ENCODE measurements at regions not wholly inside any gene's neighbourhood (a gene's known extent, or its start where the extent isn't known, plus 50 kb on each side); places are given as distances from the start of the nearest gene placed in this dataset.

DNA sequence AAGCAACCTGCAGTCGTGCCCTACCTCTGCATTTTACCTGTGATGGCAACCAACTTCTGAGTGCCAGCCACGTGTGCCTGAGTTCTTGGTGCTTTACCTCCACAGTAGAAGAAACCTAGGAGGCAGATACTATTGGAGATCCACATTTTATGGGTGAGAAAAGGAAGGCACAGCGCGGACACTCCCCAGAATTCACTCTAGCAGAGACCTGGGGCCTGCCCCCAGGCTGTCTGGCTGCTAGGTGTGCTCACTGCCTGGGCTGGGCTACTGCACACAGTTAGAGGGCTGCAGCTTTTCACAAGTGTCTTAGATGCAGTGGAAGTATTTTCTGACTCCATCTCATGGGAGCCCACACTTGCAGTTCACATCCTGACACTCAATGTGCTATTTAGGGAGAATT is 598.8 kb upstream of the ADAMTS16 start:
- H3K36me3 Mint-ChIP-seq (ENCODE audit: low read depth, unreplicated experiment), result no peaks in the 10 kb centered on the region
- no peak overlapping the region for H3K4me2 ChIP-seq (ENCODE audit: low read length)
- H3K9me3 ChIP-seq (ENCODE audit: insufficient read depth, low read depth, low read length), result peaks cover 3% of the 10 kb centered on the region
- no peak for DNase-seq (ENCODE audit: low read depth)
- H3K9me3 Mint-ChIP-seq (ENCODE audit: unreplicated experiment), result peaks cover 15% of the 10 kb centered on the region
- H4K20me1 ChIP-seq (ENCODE audit: insufficient read depth, low read length), result no peaks in the 10 kb centered on the region
- TF ChIP-seq EZH2 (IDR thresholded peaks at IDR 0.05; ENCODE audit: insufficient read depth, low read length), result no peak
- TF ChIP-seq, protein P1, sequence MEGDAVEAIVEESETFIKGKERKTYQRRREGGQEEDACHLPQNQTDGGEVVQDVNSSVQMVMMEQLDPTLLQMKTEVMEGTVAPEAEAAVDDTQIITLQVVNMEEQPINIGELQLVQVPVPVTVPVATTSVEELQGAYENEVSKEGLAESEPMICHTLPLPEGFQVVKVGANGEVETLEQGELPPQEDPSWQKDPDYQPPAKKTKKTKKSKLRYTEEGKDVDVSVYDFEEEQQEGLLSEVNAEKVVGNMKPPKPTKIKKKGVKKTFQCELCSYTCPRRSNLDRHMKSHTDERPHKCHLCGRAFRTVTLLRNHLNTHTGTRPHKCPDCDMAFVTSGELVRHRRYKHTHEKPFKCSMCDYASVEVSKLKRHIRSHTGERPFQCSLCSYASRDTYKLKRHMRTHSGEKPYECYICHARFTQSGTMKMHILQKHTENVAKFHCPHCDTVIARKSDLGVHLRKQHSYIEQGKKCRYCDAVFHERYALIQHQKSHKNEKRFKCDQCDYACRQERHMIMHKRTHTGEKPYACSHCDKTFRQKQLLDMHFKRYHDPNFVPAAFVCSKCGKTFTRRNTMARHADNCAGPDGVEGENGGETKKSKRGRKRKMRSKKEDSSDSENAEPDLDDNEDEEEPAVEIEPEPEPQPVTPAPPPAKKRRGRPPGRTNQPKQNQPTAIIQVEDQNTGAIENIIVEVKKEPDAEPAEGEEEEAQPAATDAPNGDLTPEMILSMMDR (IDR thresholded peaks at IDR 0.05; ENCODE audit: insufficient read depth, low read depth, low read length), result no peak
- peaks cover 22% of the 10 kb centered on the region for H3K27me3 Mint-ChIP-seq (ENCODE audit: low read depth, unreplicated experiment)
- H3K4me1 Mint-ChIP-seq (ENCODE audit: low read depth, unreplicated experiment), result peaks cover 4% of the 10 kb centered on the region
- no peak overlapping the region for H3K4me3 ChIP-seq (ENCODE audit: insufficient read depth, low read depth, low read length)
- no peaks in the 10 kb centered on the region for H3K4me1 ChIP-seq (ENCODE audit: insufficient read depth, low read length)
- no peak overlapping the region for H3K9ac ChIP-seq (ENCODE audit: low read length)
- no peak overlapping the region for H3K4me3 Mint-ChIP-seq (ENCODE audit: unreplicated experiment)
- H2AFZ ChIP-seq (ENCODE audit: low read depth, low read length), result no peak overlapping the region
- H3K27ac Mint-ChIP-seq (ENCODE audit: unreplicated experiment), result no peak overlapping the region
- no peak overlapping the region for H3K27ac ChIP-seq (ENCODE audit: low read depth, low read length)
- H3K27me3 ChIP-seq (ENCODE audit: insufficient read depth, low read length), result no peaks in the 10 kb centered on the region
- no peak for FAIRE-seq
- no peaks in the 10 kb centered on the region for H3K79me2 ChIP-seq (ENCODE audit: insufficient read depth, low read length)
- H3K36me3 ChIP-seq (ENCODE audit: insufficient read depth, low read length), result no peaks in the 10 kb centered on the region

DNA sequence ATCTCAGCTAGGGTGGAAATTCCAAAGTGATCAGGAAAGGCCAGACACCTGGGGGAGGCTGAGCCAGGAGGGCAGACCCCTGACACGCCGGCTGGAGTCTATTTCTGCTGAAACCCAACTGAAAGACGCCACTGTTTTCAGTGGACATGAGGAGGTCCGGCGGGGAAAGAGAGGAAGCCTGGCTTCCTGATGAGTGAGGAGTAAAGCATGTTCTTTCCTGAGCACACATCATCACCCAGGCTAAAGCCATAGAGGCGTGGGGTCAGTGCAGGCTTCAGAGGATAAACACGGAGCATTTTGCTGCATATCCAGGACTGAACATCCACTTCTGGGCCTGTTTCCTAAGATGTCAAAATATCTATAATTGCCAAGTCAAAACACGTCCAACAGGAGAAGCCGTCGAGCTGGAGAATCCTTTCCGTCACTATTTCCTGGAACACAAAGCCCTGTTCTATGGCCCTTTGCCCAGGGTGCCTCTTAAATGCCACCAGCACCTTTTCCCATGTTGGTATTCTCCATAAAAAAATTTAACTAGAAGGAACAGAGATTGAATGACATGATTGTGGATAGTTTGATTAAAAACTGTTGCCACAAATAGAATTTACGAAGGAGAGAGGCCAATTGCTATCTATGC is 597.9 kb upstream of the ADAMTS16 start:
- Mint-ChIP-seq H3K27ac (ENCODE audit: unreplicated experiment) (no peak overlapping the region), H3K27me3 (ENCODE audit: low read depth, unreplicated experiment) (peaks cover 24% of the 10 kb centered on the region), H3K4me3 (ENCODE audit: unreplicated experiment) (no peak overlapping the region), H3K9me3 (ENCODE audit: unreplicated experiment) (peaks cover 10% of the 10 kb centered on the region), H3K4me1 (ENCODE audit: low read depth, unreplicated experiment) (peaks cover 4% of the 10 kb centered on the region), H3K36me3 (ENCODE audit: low read depth, unreplicated experiment) (no peaks in the 10 kb centered on the region)
- Histone ChIP-seq H3K4me3 (ENCODE audit: insufficient read depth, low read depth, low read length) (no peak overlapping the region), H3K4me2 (ENCODE audit: low read length) (no peak overlapping the region), H4K20me1 (ENCODE audit: insufficient read depth, low read length) (no peaks in the 10 kb centered on the region), H3K79me2 (ENCODE audit: insufficient read depth, low read length) (no peaks in the 10 kb centered on the region), H2AFZ (ENCODE audit: low read depth, low read length) (no peak overlapping the region), H3K27ac (ENCODE audit: low read depth, low read length) (no peak overlapping the region), H3K9ac (ENCODE audit: low read length) (no peak overlapping the region), H3K27me3 (ENCODE audit: insufficient read depth, low read length) (no peaks in the 10 kb centered on the region), H3K9me3 (ENCODE audit: insufficient read depth, low read depth, low read length) (peaks cover 3% of the 10 kb centered on the region), H3K4me1 (ENCODE audit: insufficient read depth, low read length) (no peaks in the 10 kb centered on the region), H3K36me3 (ENCODE audit: insufficient read depth, low read length) (no peaks in the 10 kb centered on the region)
- no peak for DNase-seq (ENCODE audit: low read depth)
- no peak for FAIRE-seq
- TF ChIP-seq EZH2 (IDR thresholded peaks at IDR 0.05; ENCODE audit: insufficient read depth, low read length), result no peak
- TF ChIP-seq, protein P1 (IDR thresholded peaks at IDR 0.05; ENCODE audit: insufficient read depth, low read depth, low read length), result no peak

DNA sequence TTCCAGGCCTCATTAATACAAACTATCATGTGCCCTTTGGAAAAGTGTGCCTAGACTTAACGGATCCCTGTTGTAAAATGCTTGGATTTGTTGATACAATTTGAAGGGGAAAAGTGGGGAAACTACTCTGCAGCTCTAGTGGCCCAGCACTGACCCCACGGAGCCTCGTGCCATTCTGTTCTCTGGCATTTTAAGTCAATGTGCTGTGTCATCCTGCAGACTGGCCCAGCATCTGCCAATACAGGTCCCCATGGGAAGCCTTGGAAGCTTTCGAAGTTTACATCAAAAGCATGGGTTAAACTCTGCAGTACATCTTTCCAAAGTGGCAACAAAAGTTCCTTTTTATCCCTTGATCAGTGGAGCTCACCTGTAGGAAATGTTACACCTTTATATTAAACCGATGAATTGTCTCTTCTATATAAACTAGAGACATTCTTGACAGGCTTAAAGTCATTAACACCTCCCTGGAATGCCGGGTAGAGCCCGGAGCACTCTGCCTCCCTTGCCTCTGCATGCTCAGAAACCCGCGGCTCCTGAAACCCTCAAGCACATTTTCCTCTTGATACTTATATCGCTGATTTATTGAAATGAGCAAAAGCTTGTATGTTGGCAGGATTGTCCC is 596.0 kb upstream of the ADAMTS16 start:
- no peaks in the 10 kb centered on the region for H4K20me1 ChIP-seq (ENCODE audit: insufficient read depth, low read length)
- Mint-ChIP-seq H3K36me3 (ENCODE audit: low read depth, unreplicated experiment) (no peaks in the 10 kb centered on the region), H3K4me1 (ENCODE audit: low read depth, unreplicated experiment) (peaks cover 4% of the 10 kb centered on the region), H3K9me3 (ENCODE audit: unreplicated experiment) (peaks cover 6% of the 10 kb centered on the region), H3K4me3 (ENCODE audit: unreplicated experiment) (no peak overlapping the region), H3K27ac (ENCODE audit: unreplicated experiment) (no peak overlapping the region), H3K27me3 (ENCODE audit: low read depth, unreplicated experiment) (peaks cover 21% of the 10 kb centered on the region)
- H3K9ac ChIP-seq (ENCODE audit: low read length), result no peak overlapping the region
- no peak overlapping the region for H3K27ac ChIP-seq (ENCODE audit: low read depth, low read length)
- no peaks in the 10 kb centered on the region for H3K36me3 ChIP-seq (ENCODE audit: insufficient read depth, low read length)
- TF ChIP-seq, protein P1 (IDR thresholded peaks at IDR 0.05; ENCODE audit: insufficient read depth, low read depth, low read length), result no peak
- TF ChIP-seq EZH2 (IDR thresholded peaks at IDR 0.05; ENCODE audit: insufficient read depth, low read length), result no peak
- no peak overlapping the region for H3K4me2 ChIP-seq (ENCODE audit: low read length)
- H3K4me1 ChIP-seq (ENCODE audit: insufficient read depth, low read length), result no peaks in the 10 kb centered on the region
- no peak for FAIRE-seq
- no peak overlapping the region for H3K4me3 ChIP-seq (ENCODE audit: insufficient read depth, low read depth, low read length)
- no peak overlapping the region for H2AFZ ChIP-seq (ENCODE audit: low read depth, low read length)
- H3K27me3 ChIP-seq (ENCODE audit: insufficient read depth, low read length), result peaks cover 2% of the 10 kb centered on the region
- H3K79me2 ChIP-seq (ENCODE audit: insufficient read depth, low read length), result no peaks in the 10 kb centered on the region
- H3K9me3 ChIP-seq (ENCODE audit: insufficient read depth, low read depth, low read length), result no peaks in the 10 kb centered on the region
- no peak for DNase-seq (ENCODE audit: low read depth)
